KMS-11 (cell line): ENCODE measurements at regions not wholly inside any gene's neighbourhood (a gene's known extent, or its start where the extent isn't known, plus 50 kb on each side); places are given as distances from the start of the nearest gene placed in this dataset.

Experiments used
- H2AFZ ChIP-seq: fragments of 200-600 bp; sonication (generic); 2 replicates; pipeline ENCODE4 v1.6.1; 2016; ENCODE audit warnings: antibody characterized with exemption, mixed run types, low read depth
- H3K27ac ChIP-seq: fragments of 200-600 bp; sonication (generic); 2 replicates; pipeline ENCODE4 v1.6.1; 2016; ENCODE audit warnings: mild to moderate bottlenecking, mixed run types
- H3K27me3 ChIP-seq: fragments of 200-600 bp; sonication (generic); 2 replicates; pipeline ENCODE4 v1.6.1; 2017; ENCODE audit warnings: mild to moderate bottlenecking, low read depth, mixed run types, moderate library complexity; ENCODE audit not compliant: insufficient read depth
- H3K36me3 ChIP-seq: fragments of 200-600 bp; sonication (generic); 2 replicates; pipeline ENCODE4 v1.6.1; 2017; ENCODE audit warnings: mild to moderate bottlenecking, mixed run types; ENCODE audit not compliant: insufficient read depth
- H3K4me1 ChIP-seq: fragments of 200-600 bp; sonication (generic); 2 replicates; pipeline ENCODE4 v1.6.1; 2016; ENCODE audit warnings: mild to moderate bottlenecking, low read depth, mixed run types; ENCODE audit not compliant: poor library complexity, severe bottlenecking
- H3K4me2 ChIP-seq: fragments of 200-600 bp; sonication (generic); 2 replicates; pipeline ENCODE4 v1.7.0; 2016; ENCODE audit warnings: mild to moderate bottlenecking, mixed run types
- H3K4me3 ChIP-seq: fragments of 200-600 bp; sonication (generic); IDR thresholded peaks from 2 replicates; pipeline ENCODE4 v1.6.1; 2017; ENCODE audit warnings: low read depth, low read length, mixed read lengths; ENCODE audit not compliant: insufficient read depth
- H3K79me2 ChIP-seq: fragments of 200-600 bp; sonication (generic); 2 replicates; pipeline ENCODE4 v1.6.1; 2016; ENCODE audit warnings: low read depth, mixed run types; ENCODE audit not compliant: insufficient read depth
- H3K9ac ChIP-seq: fragments of 200-600 bp; sonication (generic); 2 replicates; pipeline ENCODE4 v1.6.1; 2016; ENCODE audit warnings: mild to moderate bottlenecking, mixed run types
- H4K20me1 ChIP-seq: fragments of 200-600 bp; sonication (generic); 2 replicates; pipeline ENCODE4 v1.6.1; 2016; ENCODE audit warnings: mild to moderate bottlenecking, mixed run types; ENCODE audit not compliant: insufficient read depth
- CTCF ChIP-seq: fragments of 200-600 bp; sonication (generic); conservative IDR thresholded peaks from 2 replicates; pipeline ENCODE4 v1.6.1; 2017; ENCODE audit warnings: low read depth, mild to moderate bottlenecking, antibody characterized with exemption, low read length, moderate library complexity, mixed read lengths

- Histone ChIP-seq H3K36me3 (no peaks in the 10 kb centered on the region), H4K20me1 (no peaks in the 10 kb centered on the region), H3K27me3 (no peaks in the 10 kb centered on the region), H3K9ac (no peak overlapping the region), H3K4me2 (no peak overlapping the region), H3K4me1 (no peaks in the 10 kb centered on the region), H3K79me2 (no peaks in the 10 kb centered on the region), H3K27ac (no peak overlapping the region), H2AFZ (no peak overlapping the region), H3K4me3 (no peak overlapping the region)
- no peak for TF ChIP-seq CTCF
These were observed 1030.5 kb downstream of the TLE4 start for GRCh38 chr9:80602291-80602690.

GRCh38 chr9:80596579-80596978 lies 1024.8 kb downstream of the TLE4 start:
- H4K20me1 ChIP-seq: no peaks in the 10 kb centered on the region
- no peak overlapping the region for H3K4me3 ChIP-seq
- no peaks in the 10 kb centered on the region for H3K27me3 ChIP-seq
- no peak overlapping the region for H3K4me2 ChIP-seq
- H3K79me2 ChIP-seq: no peaks in the 10 kb centered on the region
- H2AFZ ChIP-seq: no peak overlapping the region
- H3K4me1 ChIP-seq: no peaks in the 10 kb centered on the region
- no peak for TF ChIP-seq CTCF
- no peak overlapping the region for H3K27ac ChIP-seq
- no peak overlapping the region for H3K9ac ChIP-seq
- no peaks in the 10 kb centered on the region for H3K36me3 ChIP-seq

GRCh38 chr9:80595192-80595591 lies 1023.4 kb downstream of the TLE4 start:
- Histone ChIP-seq H2AFZ (no peak overlapping the region), H3K4me1 (no peaks in the 10 kb centered on the region), H3K4me2 (no peak overlapping the region), H3K27ac (no peak overlapping the region), H3K36me3 (no peaks in the 10 kb centered on the region), H3K27me3 (no peaks in the 10 kb centered on the region), H4K20me1 (no peaks in the 10 kb centered on the region), H3K79me2 (no peaks in the 10 kb centered on the region), H3K9ac (no peak overlapping the region), H3K4me3 (no peak overlapping the region)
- no peak for TF ChIP-seq CTCF

GRCh38 chr9:80592413-80592812 lies 1020.6 kb downstream of the TLE4 start:
- Histone ChIP-seq H3K4me2 (no peak overlapping the region), H3K27me3 (no peaks in the 10 kb centered on the region), H2AFZ (no peak overlapping the region), H3K36me3 (no peaks in the 10 kb centered on the region), H3K4me3 (no peak overlapping the region), H3K4me1 (no peaks in the 10 kb centered on the region), H3K27ac (no peak overlapping the region), H3K9ac (no peak overlapping the region), H4K20me1 (no peaks in the 10 kb centered on the region), H3K79me2 (no peaks in the 10 kb centered on the region)
- TF ChIP-seq CTCF: no peak
